ENCODE measurements at regions not wholly inside any gene's neighbourhood (a gene's known extent, or its start where the extent isn't known, plus 50 kb on each side); places are given as distances from the start of the nearest gene placed in this dataset.
A peak's percentile ranks its signal among the peaks of the same experiment; 100 is the strongest.

DNA sequence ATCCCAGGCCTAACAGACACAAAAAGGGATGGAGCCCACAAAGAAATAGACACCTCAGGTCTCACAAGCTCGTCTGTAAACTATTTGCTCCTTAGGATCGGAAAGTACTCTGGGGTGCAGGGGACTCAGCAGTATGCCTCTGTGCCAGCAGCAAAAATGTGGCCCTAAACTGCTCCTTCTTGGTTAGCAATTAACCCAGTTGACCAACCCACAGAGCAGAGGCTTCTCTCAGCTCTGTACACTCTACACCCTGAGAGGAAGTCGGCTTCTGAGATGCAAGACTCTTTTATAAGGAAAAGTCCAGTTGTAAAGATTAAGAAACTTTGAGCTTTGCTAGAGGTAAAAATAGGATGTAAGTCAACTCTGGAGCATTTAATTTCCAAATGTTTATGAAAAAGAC lies 156.3 kb upstream of the PRSS58 start:
- H3K36me3 ChIP-seq (ENCODE audit: low read depth): no peaks in the 10 kb centered on the region
- intact Hi-C loops (cut with DNase I, micrococcal nuclease): no loop called here
- no peaks in the 10 kb centered on the region for H3K9me3 ChIP-seq
- H3K4me1 ChIP-seq (ENCODE audit: low read depth): no peaks in the 10 kb centered on the region
- peak; percentile 81 for ATAC-seq
- DNase-seq: no peak
- TF ChIP-seq, protein P1, sequence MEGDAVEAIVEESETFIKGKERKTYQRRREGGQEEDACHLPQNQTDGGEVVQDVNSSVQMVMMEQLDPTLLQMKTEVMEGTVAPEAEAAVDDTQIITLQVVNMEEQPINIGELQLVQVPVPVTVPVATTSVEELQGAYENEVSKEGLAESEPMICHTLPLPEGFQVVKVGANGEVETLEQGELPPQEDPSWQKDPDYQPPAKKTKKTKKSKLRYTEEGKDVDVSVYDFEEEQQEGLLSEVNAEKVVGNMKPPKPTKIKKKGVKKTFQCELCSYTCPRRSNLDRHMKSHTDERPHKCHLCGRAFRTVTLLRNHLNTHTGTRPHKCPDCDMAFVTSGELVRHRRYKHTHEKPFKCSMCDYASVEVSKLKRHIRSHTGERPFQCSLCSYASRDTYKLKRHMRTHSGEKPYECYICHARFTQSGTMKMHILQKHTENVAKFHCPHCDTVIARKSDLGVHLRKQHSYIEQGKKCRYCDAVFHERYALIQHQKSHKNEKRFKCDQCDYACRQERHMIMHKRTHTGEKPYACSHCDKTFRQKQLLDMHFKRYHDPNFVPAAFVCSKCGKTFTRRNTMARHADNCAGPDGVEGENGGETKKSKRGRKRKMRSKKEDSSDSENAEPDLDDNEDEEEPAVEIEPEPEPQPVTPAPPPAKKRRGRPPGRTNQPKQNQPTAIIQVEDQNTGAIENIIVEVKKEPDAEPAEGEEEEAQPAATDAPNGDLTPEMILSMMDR (IDR thresholded peaks at IDR 0.05): no peak
- H3K4me3 ChIP-seq: no peak overlapping the region

DNA sequence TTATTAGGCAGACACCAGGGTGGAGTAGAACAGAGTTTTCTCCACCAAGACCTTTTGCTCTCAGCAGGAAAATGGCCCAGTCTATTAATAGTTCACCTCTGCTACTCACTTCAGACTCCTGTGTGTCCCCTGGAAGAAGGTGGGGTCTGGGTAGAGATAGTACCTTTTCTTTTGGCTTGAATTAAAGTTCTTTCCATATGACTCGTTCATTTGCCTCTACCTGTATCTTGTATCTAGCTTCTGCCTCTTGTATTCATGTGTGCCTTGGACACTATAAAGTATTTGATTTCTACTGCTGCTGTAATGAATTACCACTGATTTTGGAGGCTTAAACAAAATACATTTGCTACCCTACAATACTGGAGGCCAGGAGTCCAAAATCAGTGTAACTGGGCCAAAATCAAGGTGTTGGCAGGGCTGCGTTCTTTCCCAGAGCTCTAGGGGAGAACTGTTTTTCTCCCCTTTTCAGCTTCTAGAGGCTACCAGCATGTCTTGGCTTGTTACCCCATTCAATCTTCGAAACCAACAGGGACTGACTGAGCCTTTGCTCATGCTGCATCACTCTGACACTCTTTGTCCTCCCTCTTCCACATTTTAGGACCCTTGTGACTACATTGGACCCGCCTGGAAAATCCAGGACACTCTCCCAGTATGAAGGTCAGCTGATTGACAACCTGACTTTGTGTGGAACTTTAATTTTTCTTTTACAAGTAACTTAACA lies 155.6 kb upstream of the PRSS58 start:
- no peak overlapping the region for H3K4me3 ChIP-seq
- H3K9me3 ChIP-seq: no peaks in the 10 kb centered on the region
- intact Hi-C loops (cut with DNase I, micrococcal nuclease): no loop called here
- H3K4me1 ChIP-seq (ENCODE audit: low read depth): no peaks in the 10 kb centered on the region
- no peak for DNase-seq
- ATAC-seq: no peak
- TF ChIP-seq, protein P1 (IDR thresholded peaks at IDR 0.05): no peak
- no peaks in the 10 kb centered on the region for H3K36me3 ChIP-seq (ENCODE audit: low read depth)

DNA sequence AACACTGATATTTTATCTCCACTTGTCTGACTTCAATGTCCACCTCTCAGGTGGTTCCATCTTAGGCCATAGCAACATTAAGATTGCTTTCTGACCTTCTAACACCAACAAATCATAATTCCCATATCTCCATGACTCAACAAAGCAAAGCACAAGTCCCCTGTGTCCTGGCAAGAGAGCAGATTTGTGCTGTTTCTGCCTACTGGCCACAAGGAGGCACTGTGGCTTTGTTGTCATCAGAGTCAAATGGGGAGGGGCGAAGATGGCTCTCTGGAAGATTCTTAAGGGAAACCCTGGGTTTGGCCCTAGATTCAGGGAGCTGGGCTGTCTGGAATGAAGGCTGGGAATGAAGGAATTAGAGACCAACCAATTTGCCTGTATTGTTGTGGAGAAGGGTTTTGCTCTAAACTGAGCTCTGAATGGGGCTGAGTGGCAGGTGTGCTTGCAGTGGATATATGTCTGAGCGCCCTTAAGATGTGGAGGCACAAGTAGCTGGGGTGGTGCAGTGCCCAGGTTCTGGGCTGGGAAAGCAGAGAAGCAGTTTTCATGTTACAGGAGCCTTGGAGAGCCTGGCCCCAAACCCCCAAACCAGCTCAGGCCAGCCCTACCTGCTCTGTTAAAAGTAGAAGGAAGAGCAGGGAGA lies 154.8 kb upstream of the PRSS58 start:
- Histone ChIP-seq H3K4me3 (no peak overlapping the region), H3K9me3 (no peaks in the 10 kb centered on the region), H3K4me1 (ENCODE audit: low read depth) (no peaks in the 10 kb centered on the region), H3K36me3 (ENCODE audit: low read depth) (no peaks in the 10 kb centered on the region)
- peak in 1 of 3 donors; percentile 44 for DNase-seq
- ATAC-seq: peak; percentile 81
- TF ChIP-seq, protein P1 (IDR thresholded peaks at IDR 0.05): peak; percentile 39
- intact Hi-C loops (cut with DNase I, micrococcal nuclease): no loop called here

DNA sequence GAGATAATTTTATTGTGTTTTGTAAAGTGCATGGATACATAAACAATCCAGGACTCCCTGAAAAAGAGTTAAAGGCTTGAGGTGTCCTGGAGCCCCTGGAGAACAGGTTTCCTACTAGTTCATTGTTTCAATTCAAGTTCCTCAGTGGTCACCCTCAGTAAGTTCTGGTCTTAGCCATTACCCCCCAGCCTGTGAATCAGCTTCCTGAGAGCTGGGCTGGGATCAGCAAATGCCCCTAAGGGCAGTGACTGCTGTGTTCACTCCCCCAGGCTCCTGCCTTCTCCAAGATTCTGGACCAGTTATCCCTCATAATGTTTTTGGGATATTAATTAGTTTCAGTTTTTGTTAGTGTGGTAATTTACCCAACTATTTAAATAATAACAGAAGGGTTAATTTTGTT lies 151.6 kb upstream of the PRSS58 start:
- Histone ChIP-seq H3K4me1 (ENCODE audit: low read depth) (no peaks in the 10 kb centered on the region), H3K36me3 (ENCODE audit: low read depth) (no peaks in the 10 kb centered on the region), H3K4me3 (no peak overlapping the region), H3K9me3 (no peaks in the 10 kb centered on the region)
- TF ChIP-seq, protein P1 (IDR thresholded peaks at IDR 0.05): no peak
- DNase-seq (no peak), ATAC-seq (no peak)
- intact Hi-C loops (cut with DNase I, micrococcal nuclease): no loop called here

DNA sequence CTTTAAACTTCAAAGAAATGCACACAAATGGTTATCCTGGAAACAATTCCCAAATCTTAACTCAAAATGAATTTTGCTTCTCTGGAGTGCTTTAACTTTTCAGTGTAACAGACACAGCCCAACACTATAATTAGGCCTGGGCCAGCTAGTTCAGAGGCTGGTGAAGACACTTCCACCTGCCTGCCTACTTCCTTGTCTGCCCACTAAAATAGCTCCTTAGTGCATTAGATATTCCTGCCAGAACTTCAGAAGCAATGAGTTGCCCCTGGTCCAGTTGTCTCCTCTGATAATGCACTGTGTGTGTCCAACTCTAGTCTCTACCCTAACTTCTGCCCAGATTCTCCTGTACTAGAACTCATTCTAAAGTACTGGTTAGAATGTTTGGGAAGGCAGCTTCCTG lies 150.9 kb upstream of the PRSS58 start:
- Histone ChIP-seq H3K36me3 (ENCODE audit: low read depth) (no peaks in the 10 kb centered on the region), H3K9me3 (no peaks in the 10 kb centered on the region), H3K4me1 (ENCODE audit: low read depth) (no peaks in the 10 kb centered on the region), H3K4me3 (no peak overlapping the region)
- intact Hi-C loops (cut with DNase I, micrococcal nuclease): no loop called here
- TF ChIP-seq, protein P1 (IDR thresholded peaks at IDR 0.05): no peak
- DNase-seq (no peak), ATAC-seq (no peak)

Measured in mucosa of descending colon (tissue), 3 donors.